Prostate gland (tissue), 2 donors: ENCODE measurements at regions not wholly inside any gene's neighbourhood (a gene's known extent, or its start where the extent isn't known, plus 50 kb on each side); places are given as distances from the start of the nearest gene placed in this dataset.

Experiments
- DNase-seq: peaks from one replicate; pipeline ENCODE4 v3.0.0-alpha.2; 2019; ENCODE audit warnings: low spot score
- H3K27ac ChIP-seq, 2 donors: fragments of 200-600 bp; sonication (generic); 2 replicates each; pipeline ENCODE4 v1.5.1; 2017 to 2019
- H3K27me3 ChIP-seq: fragments of 200-600 bp; sonication (generic); replicated peaks from 2 replicates; pipeline ENCODE4 v1.5.1; 2019; ENCODE audit not compliant: insufficient read depth
- H3K36me3 ChIP-seq, 2 donors: fragments of 200-600 bp; sonication (generic); 1 replicate in 1 of 2; 2 replicates in 1 of 2; pipeline versions ENCODE4 v1.5.1 to v1.8.1; 2017 to 2019
- H3K4me1 ChIP-seq: fragments of 200-600 bp; sonication (generic); replicated peaks from 2 replicates; pipeline ENCODE4 v1.5.1; 2019
- H3K4me3 ChIP-seq, 2 donors: fragments of 200-600 bp; sonication (generic); 2 replicates each; pipeline ENCODE4 v1.5.1; 2017 to 2019
- H3K9me3 ChIP-seq: fragments of 200-600 bp; sonication (generic); 2 replicates; pipeline ENCODE4 v1.5.1; 2017
- POLR2A ChIP-seq: fragments of 450-650 bp; IDR thresholded peaks from one replicate; pipeline ENCODE4 v1.6.1; 2016; ENCODE audit warnings: antibody characterized with exemption, mild to moderate bottlenecking
- POLR2AphosphoS5 ChIP-seq: sonication (generic); formaldehyde crosslinking; IDR thresholded peaks from one replicate; pipeline ENCODE4 v1.6.1; 2017; ENCODE audit warnings: antibody characterized with exemption
- WGBS: methylation state at CpG from one replicate; pipeline ENCODE4 v1.1.5; 2018; 5-methylcytosine and 5-hydroxymethylcytosine counted together
- intact Hi-C: fragments of 100-400 bp; cut with DNase I; formaldehyde crosslinking; loops from one replicate; pipeline ENCODE4 v1.14.2; 2022
- TF ChIP-seq, protein P1 (sequence below), 4 experiments: fragments of 200-600 bp in 2 of 4; fragments of 450-650 bp in 2 of 4; sonication (generic) in 2 of 4; IDR thresholded peaks; 1 replicate in 3 of 4; 2 replicates in 1 of 4; pipeline ENCODE4 v1.5.1; 2016 to 2019; ENCODE audit warnings: antibody characterized with exemption in 4 of 4, mild to moderate bottlenecking in 2 of 4, moderate library complexity in 2 of 4

DNA sequence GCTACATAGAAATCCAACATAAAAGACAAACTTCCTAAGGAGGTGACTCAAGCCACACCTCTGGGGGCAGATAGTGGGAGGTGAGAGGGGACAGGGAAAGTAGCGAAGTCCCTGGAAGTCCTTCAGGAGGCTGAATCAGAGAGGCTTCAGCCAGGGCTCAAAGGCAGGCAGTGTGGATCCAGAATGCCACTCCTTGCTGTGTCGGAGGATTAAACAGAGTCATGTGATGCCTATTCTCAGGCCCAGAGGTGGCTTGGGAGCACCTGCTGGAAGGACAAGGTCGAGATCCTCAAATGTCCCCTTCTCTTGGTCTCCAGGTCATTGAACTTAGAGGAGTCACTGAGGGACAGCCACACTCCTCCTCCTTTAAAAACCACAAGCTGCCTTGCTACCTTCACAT, 391.1 kb downstream of the SOX9 start:
- Histone ChIP-seq H3K9me3 (no peaks in the 10 kb centered on the region), H3K36me3 (no peaks in the 10 kb centered on the region), H3K4me1 (peaks cover 4% of the 10 kb centered on the region), H3K27ac (peak overlapping the region in 1 of 2 donors; percentile 34), H3K4me3 (no peak overlapping the region), H3K27me3 (no peaks in the 10 kb centered on the region)
- no peak for DNase-seq
- 56% methylated on average over 3 of the region's 3 CpGs for WGBS
- TF ChIP-seq, protein P1, sequence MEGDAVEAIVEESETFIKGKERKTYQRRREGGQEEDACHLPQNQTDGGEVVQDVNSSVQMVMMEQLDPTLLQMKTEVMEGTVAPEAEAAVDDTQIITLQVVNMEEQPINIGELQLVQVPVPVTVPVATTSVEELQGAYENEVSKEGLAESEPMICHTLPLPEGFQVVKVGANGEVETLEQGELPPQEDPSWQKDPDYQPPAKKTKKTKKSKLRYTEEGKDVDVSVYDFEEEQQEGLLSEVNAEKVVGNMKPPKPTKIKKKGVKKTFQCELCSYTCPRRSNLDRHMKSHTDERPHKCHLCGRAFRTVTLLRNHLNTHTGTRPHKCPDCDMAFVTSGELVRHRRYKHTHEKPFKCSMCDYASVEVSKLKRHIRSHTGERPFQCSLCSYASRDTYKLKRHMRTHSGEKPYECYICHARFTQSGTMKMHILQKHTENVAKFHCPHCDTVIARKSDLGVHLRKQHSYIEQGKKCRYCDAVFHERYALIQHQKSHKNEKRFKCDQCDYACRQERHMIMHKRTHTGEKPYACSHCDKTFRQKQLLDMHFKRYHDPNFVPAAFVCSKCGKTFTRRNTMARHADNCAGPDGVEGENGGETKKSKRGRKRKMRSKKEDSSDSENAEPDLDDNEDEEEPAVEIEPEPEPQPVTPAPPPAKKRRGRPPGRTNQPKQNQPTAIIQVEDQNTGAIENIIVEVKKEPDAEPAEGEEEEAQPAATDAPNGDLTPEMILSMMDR (IDR thresholded peaks at IDR 0.05), result no peak
- TF ChIP-seq POLR2AphosphoS5 (no peak), POLR2A (no peak)
- intact Hi-C loops, result no loop called here

DNA sequence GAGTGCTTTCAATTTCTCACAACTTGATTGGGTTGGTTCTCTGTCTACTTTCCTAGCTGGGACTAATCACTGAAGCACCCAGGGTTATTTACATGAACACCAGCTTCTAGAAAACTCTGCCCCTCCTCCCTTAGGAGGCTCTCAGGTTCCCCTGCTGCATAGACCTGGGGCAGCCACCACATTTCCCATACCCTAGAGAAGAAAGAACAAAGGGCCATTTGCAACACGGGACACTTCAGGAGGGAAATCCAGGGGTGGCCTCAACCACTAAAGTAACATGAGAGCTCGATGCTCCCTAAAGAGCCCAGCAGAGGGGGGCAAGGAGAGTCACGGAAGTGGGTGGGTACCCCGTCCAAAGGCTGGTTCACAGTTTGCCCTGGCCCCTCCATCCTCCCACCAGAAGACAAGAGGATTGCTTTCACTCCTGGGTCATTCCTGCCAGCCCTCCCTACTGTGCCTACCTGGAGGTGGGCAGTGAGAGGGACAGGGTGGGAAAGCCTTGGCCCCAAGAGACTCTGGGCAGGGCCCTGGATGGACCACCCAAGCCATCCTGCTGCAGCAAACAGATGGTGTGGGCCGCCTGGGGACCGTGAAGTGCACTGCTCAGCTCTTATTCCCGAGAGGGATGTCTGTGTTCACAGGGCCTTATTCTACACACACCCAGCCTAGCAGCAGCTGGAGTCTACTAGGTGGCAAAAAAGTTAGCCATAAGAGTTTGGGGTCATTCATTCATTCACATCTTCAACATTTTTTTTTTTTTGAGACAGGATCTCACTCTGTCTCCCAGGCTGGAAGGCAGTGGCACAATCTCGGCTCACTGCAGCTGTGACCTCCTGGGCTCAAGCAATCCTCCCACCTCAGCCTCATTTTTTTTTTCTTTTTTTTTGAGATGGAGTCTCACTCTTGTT, 392.1 kb downstream of the SOX9 start:
- Histone ChIP-seq H3K27ac (no peak overlapping the region), H3K4me1 (peaks cover 6% of the 10 kb centered on the region), H3K27me3 (no peaks in the 10 kb centered on the region), H3K4me3 (no peak overlapping the region), H3K9me3 (no peaks in the 10 kb centered on the region), H3K36me3 (no peaks in the 10 kb centered on the region)
- 88% methylated on average over 8 of the region's 8 CpGs for WGBS
- TF ChIP-seq POLR2AphosphoS5, result no peak
- TF ChIP-seq, protein P1 (IDR thresholded peaks at IDR 0.05), result no peak
- no peak for TF ChIP-seq POLR2A
- intact Hi-C loops, result no loop called here
- no peak for DNase-seq

- Histone ChIP-seq H3K4me1 (peaks cover 8% of the 10 kb centered on the region), H3K27me3 (no peaks in the 10 kb centered on the region), H3K9me3 (no peaks in the 10 kb centered on the region), H3K4me3 (no peak overlapping the region), H3K36me3 (no peaks in the 10 kb centered on the region), H3K27ac (peak overlapping the region in 1 of 2 donors; percentile 32)
- 97% methylated on average over 7 of the region's 7 CpGs for WGBS
- DNase-seq, result no peak
- TF ChIP-seq POLR2AphosphoS5 (no peak), POLR2A (no peak)
- TF ChIP-seq, protein P1 (IDR thresholded peaks at IDR 0.05), result no peak
- intact Hi-C loops, result no loop called here
Measured at GRCh38 chr17:72514321-72514861, 393.6 kb downstream of the SOX9 start.

GRCh38 chr17:72514891-72515290, 394.1 kb downstream of the SOX9 start:
- peaks cover 8% of the 10 kb centered on the region for H3K4me1 ChIP-seq
- H3K27ac ChIP-seq, result peak overlapping the region; percentile 32 to 44
- WGBS, result 41% methylated on average over 6 of the region's 6 CpGs
- intact Hi-C loops, result no loop called here
- no peaks in the 10 kb centered on the region for H3K36me3 ChIP-seq
- TF ChIP-seq, protein P1 (IDR thresholded peaks at IDR 0.05), result no peak
- TF ChIP-seq POLR2A (no peak), POLR2AphosphoS5 (no peak)
- DNase-seq, result no peak
- no peaks in the 10 kb centered on the region for H3K27me3 ChIP-seq
- H3K9me3 ChIP-seq, result no peaks in the 10 kb centered on the region
- H3K4me3 ChIP-seq, result no peak overlapping the region
